ENCODE measurements at regions not wholly inside any gene's neighbourhood (a gene's known extent, or its start where the extent isn't known, plus 50 kb on each side); places are given as distances from the start of the nearest gene placed in this dataset.

GRCh38 chr1:4109628-4109940 is 209.5 kb upstream of the C1orf174 start:
- TF ChIP-seq CTCF (IDR thresholded peaks at IDR 0.05; ENCODE audit: low read depth, low read length, missing input control) (no peak), ATF3 (IDR thresholded peaks at IDR 0.05) (no peak), YY1 (IDR thresholded peaks at IDR 0.05) (no peak)
